MM.1S (cell line): ENCODE measurements at regions not wholly inside any gene's neighbourhood (a gene's known extent, or its start where the extent isn't known, plus 50 kb on each side); places are given as distances from the start of the nearest gene placed in this dataset.

ENCODE experiments used
- EZH2 ChIP-seq: fragments of 300-600 bp; sonication (generic); optimal IDR thresholded peaks from 2 replicates; pipeline ENCODE3; 2017; ENCODE audit warnings: low read depth, mild to moderate bottlenecking, antibody characterized with exemption, low read length, mixed read lengths
- EZH2phosphoT487 ChIP-seq: fragments of 300-600 bp; sonication (generic); IDR thresholded peaks from 2 replicates; pipeline ENCODE4 v1.6.1; 2018; ENCODE audit warnings: antibody characterized with exemption, low read length
- TF ChIP-seq, protein P1 (sequence below): fragments of 300-600 bp; sonication (generic); IDR thresholded peaks from 2 replicates; pipeline ENCODE4 v1.5.1; 2016; ENCODE audit warnings: antibody characterized with exemption, low read length, mixed read lengths

DNA sequence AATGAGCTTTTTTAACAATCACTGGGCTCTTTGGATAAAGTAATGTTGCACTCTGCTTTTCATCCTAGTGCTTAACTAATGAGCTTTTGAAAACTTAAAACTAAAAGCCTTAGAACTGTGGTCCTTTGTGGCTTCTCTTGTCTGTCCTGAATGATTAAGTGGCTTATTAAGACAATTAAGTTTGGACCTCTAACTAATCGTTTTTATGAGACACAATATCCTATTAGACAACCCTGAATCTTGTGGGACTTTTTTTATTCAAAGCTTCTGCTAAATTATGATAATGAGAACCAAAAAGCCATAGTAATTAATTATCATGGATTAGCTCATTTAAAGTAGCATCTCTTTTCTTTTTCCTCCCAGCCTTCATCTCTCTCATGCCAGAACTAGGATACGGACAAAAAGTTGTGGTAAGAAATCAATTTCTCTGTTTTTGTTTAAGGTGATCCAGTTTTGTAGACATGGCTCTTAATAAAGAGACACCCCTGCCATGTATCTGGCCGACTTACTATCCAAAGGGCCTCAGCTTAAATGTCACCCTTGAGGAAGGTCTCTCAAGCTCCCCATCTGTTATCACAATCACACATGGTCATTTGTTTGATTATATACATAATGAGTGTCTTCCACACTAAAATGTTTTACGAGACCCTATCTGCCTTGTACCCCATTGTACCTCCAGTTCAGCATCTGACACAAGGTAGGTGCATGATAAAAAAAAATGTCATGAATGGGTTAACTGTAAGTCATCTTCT is 384.4 kb upstream of the IRAK1BP1 start:
- TF ChIP-seq, protein P1, sequence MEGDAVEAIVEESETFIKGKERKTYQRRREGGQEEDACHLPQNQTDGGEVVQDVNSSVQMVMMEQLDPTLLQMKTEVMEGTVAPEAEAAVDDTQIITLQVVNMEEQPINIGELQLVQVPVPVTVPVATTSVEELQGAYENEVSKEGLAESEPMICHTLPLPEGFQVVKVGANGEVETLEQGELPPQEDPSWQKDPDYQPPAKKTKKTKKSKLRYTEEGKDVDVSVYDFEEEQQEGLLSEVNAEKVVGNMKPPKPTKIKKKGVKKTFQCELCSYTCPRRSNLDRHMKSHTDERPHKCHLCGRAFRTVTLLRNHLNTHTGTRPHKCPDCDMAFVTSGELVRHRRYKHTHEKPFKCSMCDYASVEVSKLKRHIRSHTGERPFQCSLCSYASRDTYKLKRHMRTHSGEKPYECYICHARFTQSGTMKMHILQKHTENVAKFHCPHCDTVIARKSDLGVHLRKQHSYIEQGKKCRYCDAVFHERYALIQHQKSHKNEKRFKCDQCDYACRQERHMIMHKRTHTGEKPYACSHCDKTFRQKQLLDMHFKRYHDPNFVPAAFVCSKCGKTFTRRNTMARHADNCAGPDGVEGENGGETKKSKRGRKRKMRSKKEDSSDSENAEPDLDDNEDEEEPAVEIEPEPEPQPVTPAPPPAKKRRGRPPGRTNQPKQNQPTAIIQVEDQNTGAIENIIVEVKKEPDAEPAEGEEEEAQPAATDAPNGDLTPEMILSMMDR, result no peak
- TF ChIP-seq EZH2phosphoT487, result no peak
- TF ChIP-seq EZH2, result no peak
